ENCODE measurements at regions not wholly inside any gene's neighbourhood (a gene's known extent, or its start where the extent isn't known, plus 50 kb on each side); places are given as distances from the start of the nearest gene placed in this dataset.

- no peak for DNase-seq (ENCODE audit: low read depth)
Observed at GRCh38 chr2:117071556-117072102, 742.9 kb upstream of the DDX18 start.

GRCh38 chr2:117074756-117075155, 739.7 kb upstream of the DDX18 start:
- no peak for DNase-seq (ENCODE audit: low read depth)

- no peak for DNase-seq (ENCODE audit: low read depth)
Observed at GRCh38 chr2:117085256-117085655, 729.2 kb upstream of the DDX18 start.

GRCh38 chr2:117085737-117086136, 728.8 kb upstream of the DDX18 start:
- no peak for DNase-seq (ENCODE audit: low read depth)

GRCh38 chr2:117086174-117086942, 728.1 kb upstream of the DDX18 start:
- DNase-seq (ENCODE audit: low read depth) = no peak

- DNase-seq (ENCODE audit: low read depth) = no peak
Observed at GRCh38 chr2:117086943-117087250, 727.6 kb upstream of the DDX18 start.

- no peak for DNase-seq (ENCODE audit: low read depth)
Observed at GRCh38 chr2:117087535-117088291, 726.8 kb upstream of the DDX18 start.

- no peak for DNase-seq (ENCODE audit: low read depth)
Observed at GRCh38 chr2:117091041-117091837, 723.3 kb upstream of the DDX18 start.

GRCh38 chr2:117101613-117102012, 712.9 kb upstream of the DDX18 start:
- no peak for DNase-seq (ENCODE audit: low read depth)

GRCh38 chr2:117108741-117109267, 705.7 kb upstream of the DDX18 start:
- DNase-seq (ENCODE audit: low read depth) = no peak

- DNase-seq (ENCODE audit: low read depth) = no peak
Observed at GRCh38 chr2:117118994-117119393, 695.5 kb upstream of the DDX18 start.

GRCh38 chr2:117123362-117123761, 691.1 kb upstream of the DDX18 start:
- DNase-seq (ENCODE audit: low read depth) = no peak

- no peak for DNase-seq (ENCODE audit: low read depth)
Observed at GRCh38 chr2:117126656-117127055, 687.8 kb upstream of the DDX18 start.

GRCh38 chr2:117127680-117128079, 686.8 kb upstream of the DDX18 start:
- no peak for DNase-seq (ENCODE audit: low read depth)

- DNase-seq (ENCODE audit: low read depth) = no peak
Observed at GRCh38 chr2:117128461-117128860, 686.0 kb upstream of the DDX18 start.

GRCh38 chr2:117137371-117137770, 677.1 kb upstream of the DDX18 start:
- DNase-seq (ENCODE audit: low read depth) = no peak

GRCh38 chr2:117169036-117169765, 645.3 kb upstream of the DDX18 start:
- DNase-seq (ENCODE audit: low read depth) = no peak

- DNase-seq (ENCODE audit: low read depth) = no peak
Observed at GRCh38 chr2:117170897-117171296, 643.6 kb upstream of the DDX18 start.

GRCh38 chr2:117179405-117179804, 635.1 kb upstream of the DDX18 start:
- DNase-seq (ENCODE audit: low read depth) = no peak

GRCh38 chr2:117190856-117191559, 623.5 kb upstream of the DDX18 start:
- DNase-seq (ENCODE audit: low read depth) = no peak

GRCh38 chr2:117195381-117195780, 619.1 kb upstream of the DDX18 start:
- DNase-seq (ENCODE audit: low read depth) = no peak

All from Daoy (cell line).